22Rv1 (cell line): ENCODE measurements at regions not wholly inside any gene's neighbourhood (a gene's known extent, or its start where the extent isn't known, plus 50 kb on each side); places are given as distances from the start of the nearest gene placed in this dataset.

Source experiments
- CTCF ChIP-seq: fragments of 450-650 bp; IDR thresholded peaks from 2 replicates; pipeline ENCODE4 v1.5.1; 2017; ENCODE audit warnings: mild to moderate bottlenecking
- ZFX ChIP-seq: fragments of 450-650 bp; IDR thresholded peaks from 2 replicates; pipeline ENCODE4 v1.6.1; 2017; ENCODE audit warnings: antibody characterized with exemption, borderline replicate concordance

GRCh38 chr15:77825546-77825945 lies 192.8 kb upstream of the LINGO1 start:
- no peak for TF ChIP-seq CTCF
- TF ChIP-seq ZFX, result no peak
